ENCODE measurements at regions not wholly inside any gene's neighbourhood (a gene's known extent, or its start where the extent isn't known, plus 50 kb on each side); places are given as distances from the start of the nearest gene placed in this dataset.
"Not testable (repeated sequence)": the region's sequence is repeated elsewhere in the genome, so short reads cannot be mapped to it uniquely, and the experiment has no call there.

DNA sequence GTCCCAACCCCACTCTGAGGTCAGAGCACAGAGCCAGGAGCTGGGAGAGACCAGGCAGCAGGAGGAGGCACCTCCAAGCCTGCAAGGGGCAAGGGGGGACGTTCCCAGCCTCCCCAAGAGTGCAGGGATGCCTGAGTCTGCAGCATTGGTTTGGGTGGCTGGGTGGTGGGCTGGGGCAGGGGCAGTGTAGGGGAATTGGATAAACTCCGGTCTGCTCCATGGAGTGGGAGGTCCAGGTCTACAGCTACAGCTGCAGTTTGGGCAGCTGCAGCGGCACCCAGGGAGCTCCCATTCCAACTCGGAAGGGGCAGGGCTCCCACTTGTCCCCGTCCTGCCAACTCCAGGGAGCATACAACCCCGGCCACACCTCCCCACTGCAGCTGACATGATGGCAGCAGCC lies 617.5 kb upstream of the SEMA6D start:
- TF ChIP-seq, protein P1, sequence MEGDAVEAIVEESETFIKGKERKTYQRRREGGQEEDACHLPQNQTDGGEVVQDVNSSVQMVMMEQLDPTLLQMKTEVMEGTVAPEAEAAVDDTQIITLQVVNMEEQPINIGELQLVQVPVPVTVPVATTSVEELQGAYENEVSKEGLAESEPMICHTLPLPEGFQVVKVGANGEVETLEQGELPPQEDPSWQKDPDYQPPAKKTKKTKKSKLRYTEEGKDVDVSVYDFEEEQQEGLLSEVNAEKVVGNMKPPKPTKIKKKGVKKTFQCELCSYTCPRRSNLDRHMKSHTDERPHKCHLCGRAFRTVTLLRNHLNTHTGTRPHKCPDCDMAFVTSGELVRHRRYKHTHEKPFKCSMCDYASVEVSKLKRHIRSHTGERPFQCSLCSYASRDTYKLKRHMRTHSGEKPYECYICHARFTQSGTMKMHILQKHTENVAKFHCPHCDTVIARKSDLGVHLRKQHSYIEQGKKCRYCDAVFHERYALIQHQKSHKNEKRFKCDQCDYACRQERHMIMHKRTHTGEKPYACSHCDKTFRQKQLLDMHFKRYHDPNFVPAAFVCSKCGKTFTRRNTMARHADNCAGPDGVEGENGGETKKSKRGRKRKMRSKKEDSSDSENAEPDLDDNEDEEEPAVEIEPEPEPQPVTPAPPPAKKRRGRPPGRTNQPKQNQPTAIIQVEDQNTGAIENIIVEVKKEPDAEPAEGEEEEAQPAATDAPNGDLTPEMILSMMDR (IDR thresholded peaks at IDR 0.05): not testable (repeated sequence)
- not testable (repeated sequence) for TF ChIP-seq POLR2A (IDR thresholded peaks at IDR 0.05)

Data from uterus (tissue), 2 donors.